ENCODE measurements at regions not wholly inside any gene's neighbourhood (a gene's known extent, or its start where the extent isn't known, plus 50 kb on each side); places are given as distances from the start of the nearest gene placed in this dataset.

DNA sequence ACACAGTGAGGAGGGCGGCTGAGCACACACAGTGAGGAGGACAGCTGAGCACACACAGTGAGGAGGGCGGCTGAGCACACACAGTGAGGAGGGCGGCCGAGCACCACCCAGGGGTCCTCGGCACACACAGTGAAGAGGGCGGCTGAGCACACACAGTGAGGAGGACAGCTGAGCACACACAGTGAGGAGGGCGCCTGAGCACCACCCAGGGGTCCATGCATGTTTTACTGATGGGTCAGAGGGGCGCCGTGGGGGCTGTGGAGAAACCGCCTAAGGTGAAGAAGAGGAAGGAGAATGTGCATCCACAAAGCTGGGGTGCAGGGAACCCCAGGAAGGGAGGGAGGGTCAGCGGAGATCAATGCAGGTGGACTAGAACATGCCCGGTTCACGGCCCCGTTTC is 461.8 kb downstream of the BRD1 start:
- no peak overlapping the region for H3K4me3 ChIP-seq (ENCODE audit: low read depth, low read length)
- no peak for TF ChIP-seq CTCF (IDR thresholded peaks at IDR 0.05; ENCODE audit: control insufficient read depth, extremely low read depth, insufficient read depth)
- no peak for DNase-seq (ENCODE audit: low read depth)

GRCh38 chr22:49365191-49365837 is 462.4 kb downstream of the BRD1 start:
- H3K4me3 ChIP-seq (ENCODE audit: low read depth, low read length): no peak overlapping the region
- TF ChIP-seq CTCF (IDR thresholded peaks at IDR 0.05; ENCODE audit: control insufficient read depth, extremely low read depth, insufficient read depth): no peak
- no peak for DNase-seq (ENCODE audit: low read depth)

DNA sequence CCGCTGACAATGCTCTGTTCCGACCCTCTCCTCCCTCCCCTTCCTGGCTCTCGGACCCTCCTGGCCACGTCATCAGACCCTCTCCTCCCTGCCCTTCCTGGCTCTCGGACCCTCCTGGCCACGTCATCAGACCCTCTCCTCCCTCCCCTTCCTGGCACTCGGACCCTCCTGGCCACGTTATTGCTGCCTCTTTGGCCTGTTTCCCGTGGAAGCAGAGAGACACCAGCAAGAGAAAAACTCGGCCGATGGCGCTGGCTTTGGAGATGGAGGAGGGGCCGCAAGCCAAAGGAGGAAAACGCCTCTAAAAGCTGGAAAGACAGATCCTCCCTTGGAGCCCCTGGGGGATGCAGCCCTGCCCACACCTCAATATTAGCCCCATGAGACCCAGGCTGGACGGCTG is 463.3 kb downstream of the BRD1 start:
- no peak for DNase-seq (ENCODE audit: low read depth)
- no peak overlapping the region for H3K4me3 ChIP-seq (ENCODE audit: low read depth, low read length)
- TF ChIP-seq CTCF (IDR thresholded peaks at IDR 0.05; ENCODE audit: control insufficient read depth, extremely low read depth, insufficient read depth): no peak

GRCh38 chr22:49363526-49364230 is 464.0 kb downstream of the BRD1 start:
- TF ChIP-seq CTCF (IDR thresholded peaks at IDR 0.05; ENCODE audit: control insufficient read depth, extremely low read depth, insufficient read depth): no peak
- no peak for DNase-seq (ENCODE audit: low read depth)
- no peak overlapping the region for H3K4me3 ChIP-seq (ENCODE audit: low read depth, low read length)

GRCh38 chr22:49362211-49362839 is 465.3 kb downstream of the BRD1 start:
- H3K4me3 ChIP-seq (ENCODE audit: low read depth, low read length): no peak overlapping the region
- no peak for DNase-seq (ENCODE audit: low read depth)

GRCh38 chr22:49361164-49361563 is 466.5 kb downstream of the BRD1 start:
- no peak for TF ChIP-seq CTCF (IDR thresholded peaks at IDR 0.05; ENCODE audit: control insufficient read depth, extremely low read depth, insufficient read depth)
- no peak overlapping the region for H3K4me3 ChIP-seq (ENCODE audit: low read depth, low read length)

More at GRCh38 chr22:49362211-49362839, 465.3 kb downstream of the BRD1 start:
- no peak for TF ChIP-seq CTCF (IDR thresholded peaks at IDR 0.05; ENCODE audit: control insufficient read depth, extremely low read depth, insufficient read depth)

More at GRCh38 chr22:49361164-49361563, 466.5 kb downstream of the BRD1 start:
- DNase-seq (ENCODE audit: low read depth): no peak
